Right lobe of liver (tissue), 4 donors: ENCODE measurements at regions not wholly inside any gene's neighbourhood (a gene's known extent, or its start where the extent isn't known, plus 50 kb on each side); places are given as distances from the start of the nearest gene placed in this dataset.
"Not testable (repeated sequence)": the region's sequence is repeated elsewhere in the genome, so short reads cannot be mapped to it uniquely, and the experiment has no call there.

Experiments
- CTCF ChIP-seq, 4 donors: fragments of 200-600 bp in 3 of 4; fragments of 450-650 bp in 1 of 4; IDR thresholded peaks; one replicate each; pipeline versions ENCODE4 v1.5.1 to v1.8.0; 2016 to 2022; ENCODE audit warnings: antibody characterized with exemption in 4 of 4, mild to moderate bottlenecking in 2 of 4
- POLR2A ChIP-seq: fragments of 450-650 bp; IDR thresholded peaks from one replicate; pipeline ENCODE4 v1.6.1; 2017; ENCODE audit warnings: antibody characterized with exemption, mild to moderate bottlenecking
- donor health status: DM: no; HTN: no; CAD: no.
- donor health status: DM: no; HTN: no; CAD: no.
- donor health status: DM: no; HTN: yes; CAD: no.

- TF ChIP-seq CTCF (IDR thresholded peaks at IDR 0.05); POLR2A: not testable (repeated sequence)
These were observed 340.0 kb downstream of the ANAPC1 start for GRCh38 chr2:111544006-111544405.
